ENCODE measurements at regions not wholly inside any gene's neighbourhood (a gene's known extent, or its start where the extent isn't known, plus 50 kb on each side); places are given as distances from the start of the nearest gene placed in this dataset.

- DNase-seq, result peak; percentile 19
Measured at GRCh38 chr6:113634352-113635163, 222.6 kb upstream of the MARCKS start.

DNA sequence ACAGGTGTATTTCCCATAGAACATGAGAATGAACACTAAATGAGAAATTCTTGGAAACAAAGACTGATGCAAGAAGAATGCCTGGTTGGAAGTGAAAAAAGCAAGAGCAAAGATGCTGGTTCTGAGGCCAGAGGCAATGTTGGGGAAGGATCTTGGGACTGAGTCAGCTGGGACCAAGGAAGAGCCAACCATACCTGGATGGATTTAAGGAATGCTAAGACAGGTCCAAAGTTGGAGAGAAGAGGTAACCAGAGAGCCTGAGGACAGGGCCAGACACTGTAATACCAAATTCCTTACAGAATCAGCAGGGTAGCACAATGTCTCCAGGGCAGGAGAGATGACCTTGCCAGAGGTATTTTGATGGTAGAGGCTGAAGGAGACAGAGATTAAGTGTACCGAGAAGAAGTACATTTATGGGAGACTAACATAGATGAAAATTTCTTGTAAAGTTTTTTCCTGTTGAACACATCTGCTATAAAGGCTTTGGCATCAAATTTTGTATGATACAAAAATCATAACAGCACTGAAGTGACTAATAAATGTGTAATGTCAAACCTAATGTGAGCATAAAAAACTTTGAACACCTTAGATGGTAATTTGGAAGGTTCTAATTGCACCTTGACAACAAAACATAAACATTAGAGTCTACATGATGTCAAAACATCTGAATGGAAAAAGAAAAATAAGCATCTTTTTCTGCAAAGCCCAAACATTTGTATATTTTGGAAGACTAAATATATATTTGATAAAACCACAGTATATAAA is 221.7 kb upstream of the MARCKS start:
- DNase-seq, result no peak

DNA sequence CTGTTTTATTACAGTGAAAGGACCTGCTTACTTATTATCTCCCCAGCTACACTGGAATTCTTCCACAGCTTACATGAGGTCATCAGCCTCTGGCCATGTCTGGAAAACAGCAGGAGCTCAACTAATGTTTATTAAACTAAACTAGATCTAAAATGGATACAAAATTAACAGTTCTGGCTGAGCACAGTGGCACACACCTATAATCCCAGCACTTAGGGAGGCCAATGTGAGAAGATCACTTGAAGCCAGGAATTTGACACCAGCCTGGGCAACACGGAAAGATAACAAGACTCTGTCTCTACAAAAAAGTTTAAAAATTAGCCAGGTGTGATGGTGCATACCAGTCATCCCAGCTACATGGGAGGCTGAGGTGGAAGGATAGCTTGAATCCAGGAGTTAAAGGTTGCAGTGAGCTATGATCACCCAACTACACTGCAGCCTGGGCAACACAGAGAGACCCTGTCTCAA is 220.8 kb upstream of the MARCKS start:
- DNase-seq, result no peak

DNA sequence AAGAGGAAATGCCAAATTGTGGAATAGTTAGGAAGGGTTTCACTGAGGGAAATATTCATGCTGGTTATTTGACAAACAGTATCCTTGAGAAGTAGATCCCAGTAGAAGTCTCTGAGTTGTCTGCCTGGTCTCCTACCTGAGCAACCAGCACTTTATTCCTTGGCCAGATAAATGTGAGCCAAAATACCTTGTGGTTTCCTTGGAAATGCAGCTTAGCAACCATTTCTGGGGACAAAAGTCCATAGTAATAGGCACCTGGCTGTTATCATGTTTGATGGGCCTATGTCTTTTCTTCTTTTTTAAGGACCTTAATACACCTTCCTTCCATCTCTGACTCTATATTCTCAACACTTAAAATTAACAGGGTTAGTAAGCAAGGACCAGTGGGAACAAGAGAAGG is 217.1 kb upstream of the MARCKS start:
- no peak for DNase-seq

- DNase-seq, result no peak
Measured at GRCh38 chr6:113642001-113642713, 215.0 kb upstream of the MARCKS start.

DNA sequence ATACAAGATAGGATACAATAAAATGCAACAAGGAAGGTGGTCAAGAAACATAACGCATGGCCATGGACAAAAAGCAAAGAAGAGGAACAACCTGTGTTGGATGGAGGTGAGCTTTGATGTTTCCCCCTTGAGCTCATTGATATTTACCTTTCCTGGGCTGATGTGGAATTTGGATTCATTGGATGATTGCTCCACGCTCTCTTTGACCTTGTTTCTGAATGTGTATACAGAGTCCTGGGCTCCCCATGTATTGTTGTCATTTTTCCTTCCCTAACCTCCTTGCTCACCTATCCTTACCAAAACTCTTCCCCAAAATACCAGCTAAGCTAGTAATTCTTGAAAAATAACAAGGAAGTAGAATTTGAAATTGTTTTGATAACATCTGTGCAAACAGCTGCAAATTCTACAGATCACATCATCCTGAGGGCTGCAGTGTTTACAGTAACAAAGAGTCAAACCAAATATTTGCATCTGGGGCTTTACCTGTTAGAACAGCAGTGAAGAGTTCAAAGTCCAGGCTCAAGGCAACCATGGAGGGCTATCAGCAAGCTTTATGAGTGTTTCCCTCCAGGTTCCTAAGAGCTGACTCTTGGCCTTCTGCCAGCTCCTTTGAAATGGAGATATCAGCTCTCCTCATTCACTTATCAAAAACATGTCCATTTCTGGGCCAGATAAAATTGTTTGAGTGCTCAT is 214.3 kb upstream of the MARCKS start:
- peak; percentile 15 for DNase-seq

DNA sequence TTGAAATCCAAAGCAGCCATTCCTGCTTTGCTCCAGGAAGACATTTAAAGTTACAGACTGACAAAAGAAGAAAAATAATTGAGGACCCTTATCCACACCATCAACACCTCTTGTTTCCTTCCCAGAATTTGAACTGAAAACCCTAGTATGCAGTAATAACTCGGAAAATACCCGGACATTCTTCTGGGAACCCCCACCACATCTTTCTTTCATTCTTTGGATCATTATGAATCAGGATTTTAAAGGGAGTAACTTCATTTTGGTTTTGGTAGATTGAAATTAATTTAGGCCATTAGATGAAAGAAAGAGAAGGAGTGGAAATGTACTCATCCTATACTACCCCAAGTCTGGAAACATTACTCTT is 213.8 kb upstream of the MARCKS start:
- no peak for DNase-seq

DNA sequence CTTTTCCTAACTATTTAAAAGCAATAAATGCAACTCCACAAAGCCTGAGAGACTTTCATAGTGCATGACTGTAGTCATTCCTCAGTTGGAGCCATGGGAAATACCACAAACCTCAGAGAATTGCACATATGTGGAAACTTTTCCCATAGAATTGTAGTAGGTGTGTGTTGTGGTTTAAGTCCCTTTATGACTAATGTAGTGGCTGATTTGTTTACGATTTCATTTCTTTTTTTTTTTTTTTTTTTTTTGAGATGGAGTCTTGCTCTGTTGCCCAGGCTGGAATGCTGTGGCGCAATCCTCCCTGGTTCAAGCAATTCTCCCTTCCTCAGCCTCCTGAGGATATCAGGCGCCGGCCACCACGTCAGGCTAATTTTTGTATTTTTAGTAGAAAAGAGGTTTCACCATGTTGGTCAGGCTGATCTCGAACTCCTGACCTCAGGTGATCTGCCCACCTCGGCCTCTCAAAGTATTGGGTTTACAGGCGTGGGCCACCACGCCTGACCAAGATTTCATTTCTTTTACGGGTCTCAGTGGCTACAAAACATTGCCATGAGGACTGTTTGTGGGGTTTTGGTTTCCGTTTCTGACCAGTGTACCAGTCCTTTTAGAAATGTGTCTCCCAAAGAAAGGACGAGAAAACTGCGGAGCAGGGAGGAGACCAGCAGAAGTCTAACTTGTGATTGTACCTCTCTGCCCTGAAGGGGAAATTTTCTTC is 212.1 kb upstream of the MARCKS start:
- DNase-seq, result no peak

- no peak for DNase-seq
Measured at GRCh38 chr6:113645576-113645970, 211.6 kb upstream of the MARCKS start.

GRCh38 chr6:113645986-113646385 is 211.2 kb upstream of the MARCKS start:
- no peak for DNase-seq

GRCh38 chr6:113646701-113647100 is 210.4 kb upstream of the MARCKS start:
- DNase-seq, result no peak

- DNase-seq, result peak; percentile 42
Measured at GRCh38 chr6:113647143-113647889, 209.8 kb upstream of the MARCKS start.

DNA sequence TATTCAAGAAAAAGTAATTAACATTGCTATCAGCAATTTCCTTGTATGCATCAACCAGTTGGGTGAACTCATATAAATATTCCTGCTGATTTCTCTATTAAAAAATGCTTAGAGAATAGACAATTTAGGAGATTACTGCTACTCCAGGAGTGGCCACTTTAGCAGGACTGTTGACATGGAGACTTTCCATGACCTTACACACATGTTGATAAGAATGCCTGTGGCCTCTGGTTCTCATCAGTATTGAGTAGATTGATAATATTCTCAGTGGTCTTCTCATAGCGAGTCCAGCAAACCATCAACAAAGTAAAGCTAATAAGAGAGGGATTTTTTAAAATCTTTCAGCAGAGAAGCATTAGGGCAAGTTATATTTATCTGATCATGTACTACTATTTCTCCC is 208.4 kb upstream of the MARCKS start:
- no peak for DNase-seq

- peak; percentile 8 for DNase-seq
Measured at GRCh38 chr6:113649276-113649675, 207.9 kb upstream of the MARCKS start.

GRCh38 chr6:113649880-113650609 is 207.1 kb upstream of the MARCKS start:
- DNase-seq, result no peak

- no peak for DNase-seq
Measured at GRCh38 chr6:113650610-113650979, 206.6 kb upstream of the MARCKS start.

- DNase-seq, result no peak
Measured at GRCh38 chr6:113651120-113651519, 206.0 kb upstream of the MARCKS start.

- DNase-seq, result no peak
Measured at GRCh38 chr6:113651920-113652319, 205.2 kb upstream of the MARCKS start.

DNA sequence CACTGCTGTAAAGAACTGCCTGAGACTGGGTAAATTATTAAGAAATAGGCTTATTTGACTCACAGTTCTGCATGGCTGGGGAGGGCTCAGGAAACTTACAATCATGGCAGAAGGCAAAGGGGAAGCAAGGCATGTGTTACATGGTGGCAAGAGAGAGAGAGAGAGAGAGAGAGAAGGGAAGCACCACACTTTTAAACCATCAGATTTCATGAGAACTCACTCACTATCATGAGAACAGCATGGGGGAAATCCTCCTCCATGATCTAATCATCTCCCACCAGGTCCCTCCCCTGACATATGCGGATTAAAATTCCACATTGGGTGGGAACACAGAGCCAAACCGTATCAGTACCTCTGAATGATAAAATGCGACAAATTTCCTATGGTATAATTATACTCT is 203.9 kb upstream of the MARCKS start:
- DNase-seq, result no peak

GRCh38 chr6:113654396-113654795 is 202.7 kb upstream of the MARCKS start:
- DNase-seq, result no peak

GRCh38 chr6:113655761-113656160 is 201.4 kb upstream of the MARCKS start:
- DNase-seq, result no peak
